ENCODE measurements at regions not wholly inside any gene's neighbourhood (a gene's known extent, or its start where the extent isn't known, plus 50 kb on each side); places are given as distances from the start of the nearest gene placed in this dataset.

DNA sequence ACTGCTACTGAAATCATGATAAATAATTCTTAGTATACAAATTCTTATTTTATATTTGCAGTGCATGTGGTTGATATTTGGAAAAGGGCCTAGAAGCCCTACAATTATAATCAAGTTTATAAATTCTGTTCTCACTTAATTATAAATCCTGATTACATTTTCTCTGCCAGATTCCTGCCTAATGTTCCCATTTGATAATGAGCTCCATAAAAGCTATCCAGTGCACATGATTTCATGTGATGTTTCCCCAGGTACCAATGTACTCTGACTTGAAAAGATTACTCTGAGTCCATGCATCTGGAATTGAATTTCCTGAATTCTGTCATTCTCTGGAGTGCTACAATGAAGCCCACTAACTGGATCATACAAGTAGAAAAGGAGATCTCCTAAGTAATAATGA is 292.2 kb downstream of the FRK start:
- no peak overlapping the region for H3K4me2 ChIP-seq (ENCODE audit: low read length)
- no peak for FAIRE-seq
- H3K4me1 ChIP-seq (ENCODE audit: insufficient read depth, low read length): no peaks in the 10 kb centered on the region
- H3K79me2 ChIP-seq (ENCODE audit: insufficient read depth, low read length): no peaks in the 10 kb centered on the region
- Mint-ChIP-seq H3K27me3 (ENCODE audit: low read depth, unreplicated experiment) (no peaks in the 10 kb centered on the region), H3K27ac (ENCODE audit: unreplicated experiment) (no peak overlapping the region), H3K36me3 (ENCODE audit: low read depth, unreplicated experiment) (no peaks in the 10 kb centered on the region), H3K4me3 (ENCODE audit: unreplicated experiment) (no peak overlapping the region), H3K9me3 (ENCODE audit: unreplicated experiment) (no peaks in the 10 kb centered on the region), H3K4me1 (ENCODE audit: low read depth, unreplicated experiment) (peaks cover 3% of the 10 kb centered on the region)
- no peak overlapping the region for H3K9ac ChIP-seq (ENCODE audit: low read length)
- no peak overlapping the region for H3K27ac ChIP-seq (ENCODE audit: low read depth, low read length)
- DNase-seq (ENCODE audit: low read depth): no peak
- H3K36me3 ChIP-seq (ENCODE audit: insufficient read depth, low read length): no peaks in the 10 kb centered on the region
- H3K9me3 ChIP-seq (ENCODE audit: insufficient read depth, low read depth, low read length): no peaks in the 10 kb centered on the region
- no peaks in the 10 kb centered on the region for H3K27me3 ChIP-seq (ENCODE audit: insufficient read depth, low read length)
- H4K20me1 ChIP-seq (ENCODE audit: insufficient read depth, low read length): no peaks in the 10 kb centered on the region
- H3K4me3 ChIP-seq (ENCODE audit: insufficient read depth, low read depth, low read length): no peak overlapping the region
- H2AFZ ChIP-seq (ENCODE audit: low read depth, low read length): no peak overlapping the region
- TF ChIP-seq EZH2 (IDR thresholded peaks at IDR 0.05; ENCODE audit: insufficient read depth, low read length): no peak
- TF ChIP-seq, protein P1, sequence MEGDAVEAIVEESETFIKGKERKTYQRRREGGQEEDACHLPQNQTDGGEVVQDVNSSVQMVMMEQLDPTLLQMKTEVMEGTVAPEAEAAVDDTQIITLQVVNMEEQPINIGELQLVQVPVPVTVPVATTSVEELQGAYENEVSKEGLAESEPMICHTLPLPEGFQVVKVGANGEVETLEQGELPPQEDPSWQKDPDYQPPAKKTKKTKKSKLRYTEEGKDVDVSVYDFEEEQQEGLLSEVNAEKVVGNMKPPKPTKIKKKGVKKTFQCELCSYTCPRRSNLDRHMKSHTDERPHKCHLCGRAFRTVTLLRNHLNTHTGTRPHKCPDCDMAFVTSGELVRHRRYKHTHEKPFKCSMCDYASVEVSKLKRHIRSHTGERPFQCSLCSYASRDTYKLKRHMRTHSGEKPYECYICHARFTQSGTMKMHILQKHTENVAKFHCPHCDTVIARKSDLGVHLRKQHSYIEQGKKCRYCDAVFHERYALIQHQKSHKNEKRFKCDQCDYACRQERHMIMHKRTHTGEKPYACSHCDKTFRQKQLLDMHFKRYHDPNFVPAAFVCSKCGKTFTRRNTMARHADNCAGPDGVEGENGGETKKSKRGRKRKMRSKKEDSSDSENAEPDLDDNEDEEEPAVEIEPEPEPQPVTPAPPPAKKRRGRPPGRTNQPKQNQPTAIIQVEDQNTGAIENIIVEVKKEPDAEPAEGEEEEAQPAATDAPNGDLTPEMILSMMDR (IDR thresholded peaks at IDR 0.05; ENCODE audit: insufficient read depth, low read depth, low read length): no peak

DNA sequence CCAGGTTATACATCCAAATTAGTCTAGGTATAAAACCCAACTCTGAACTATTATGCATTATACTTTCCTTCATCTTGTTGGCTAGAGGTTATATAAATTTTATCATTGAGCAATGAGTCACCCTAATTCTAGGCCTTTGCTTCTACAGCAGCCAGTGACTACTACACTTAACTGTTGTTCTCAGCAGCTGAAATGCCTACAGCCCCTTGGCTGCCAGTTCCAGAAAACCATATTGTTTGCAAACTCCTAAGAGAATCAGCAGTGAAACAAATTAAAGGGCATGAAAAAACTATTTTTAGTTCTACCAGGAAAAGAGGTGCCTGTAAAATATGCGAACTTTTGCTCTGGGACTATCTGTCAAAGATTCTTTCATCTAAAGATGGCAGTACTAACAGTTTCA is 292.8 kb downstream of the FRK start:
- H3K4me3 Mint-ChIP-seq (ENCODE audit: unreplicated experiment): no peak overlapping the region

More for the DNA sequence above, 292.8 kb downstream of the FRK start:
- H3K27ac Mint-ChIP-seq (ENCODE audit: unreplicated experiment): no peak overlapping the region
- no peak for DNase-seq (ENCODE audit: low read depth)
- no peaks in the 10 kb centered on the region for H3K4me1 ChIP-seq (ENCODE audit: insufficient read depth, low read length)
- no peaks in the 10 kb centered on the region for H3K9me3 Mint-ChIP-seq (ENCODE audit: unreplicated experiment)
- no peak overlapping the region for H3K27ac ChIP-seq (ENCODE audit: low read depth, low read length)
- H2AFZ ChIP-seq (ENCODE audit: low read depth, low read length): no peak overlapping the region
- no peak overlapping the region for H3K4me3 ChIP-seq (ENCODE audit: insufficient read depth, low read depth, low read length)
- H3K4me2 ChIP-seq (ENCODE audit: low read length): no peak overlapping the region
- no peaks in the 10 kb centered on the region for H3K27me3 Mint-ChIP-seq (ENCODE audit: low read depth, unreplicated experiment)
- TF ChIP-seq EZH2 (IDR thresholded peaks at IDR 0.05; ENCODE audit: insufficient read depth, low read length): no peak
- TF ChIP-seq, protein P1 (IDR thresholded peaks at IDR 0.05; ENCODE audit: insufficient read depth, low read depth, low read length): no peak
- FAIRE-seq: no peak
- H3K79me2 ChIP-seq (ENCODE audit: insufficient read depth, low read length): no peaks in the 10 kb centered on the region
- no peaks in the 10 kb centered on the region for H3K36me3 ChIP-seq (ENCODE audit: insufficient read depth, low read length)
- peaks cover 3% of the 10 kb centered on the region for H3K4me1 Mint-ChIP-seq (ENCODE audit: low read depth, unreplicated experiment)
- H3K9ac ChIP-seq (ENCODE audit: low read length): no peak overlapping the region
- H3K27me3 ChIP-seq (ENCODE audit: insufficient read depth, low read length): no peaks in the 10 kb centered on the region
- H3K36me3 Mint-ChIP-seq (ENCODE audit: low read depth, unreplicated experiment): no peaks in the 10 kb centered on the region
- H3K9me3 ChIP-seq (ENCODE audit: insufficient read depth, low read depth, low read length): no peaks in the 10 kb centered on the region
- no peaks in the 10 kb centered on the region for H4K20me1 ChIP-seq (ENCODE audit: insufficient read depth, low read length)

All from astrocyte (in vitro differentiated cells and primary cell).